ENCODE measurements at regions not wholly inside any gene's neighbourhood (a gene's known extent, or its start where the extent isn't known, plus 50 kb on each side); places are given as distances from the start of the nearest gene placed in this dataset.

- CTCF ChIA-PET, result no interaction called here
- no TSS peak for BruUV-seq (replicated peaks)
- FAIRE-seq, result no peak
These were observed 541.2 kb downstream of the CDH10 start for GRCh38 chr5:24103451-24104023.

More at GRCh38 chr5:24103451-24104023, 541.2 kb downstream of the CDH10 start:
- H2AFZ ChIP-seq (ENCODE audit: control insufficient read depth, low read depth, low read length), result no peak overlapping the region
- RAD21 ChIA-PET (ENCODE audit: unreplicated experiment), result no interaction called here
- WGBS (ENCODE audit: insufficient coverage, insufficient replicate concordance, low lambda C conversion rate, missing lambda C conversion rate), result 0% methylated on average over 3 of the region's 3 CpGs
- in situ Hi-C loops (cut with MboI) (no loop called here), intact Hi-C loops (cut with micrococcal nuclease; ENCODE audit: unreplicated experiment) (no loop called here)
- no peaks in the 10 kb centered on the region for H4K20me1 ChIP-seq (ENCODE audit: control insufficient read depth, insufficient read depth)
- H3K79me2 ChIP-seq (ENCODE audit: control insufficient read depth, insufficient read depth, low read length), result no peaks in the 10 kb centered on the region
- no peaks in the 10 kb centered on the region for H3K27me3 ChIP-seq (replicated peaks in 1 of 2; ENCODE audit: control insufficient read depth in 2 of 2, insufficient read depth in 2 of 2, low read length in 1 of 2)
- H3K27ac ChIP-seq (ENCODE audit: control insufficient read depth, insufficient read depth), result no peak overlapping the region
- SMC1A ChIA-PET (ENCODE audit: uncharacterized antibody, unreplicated experiment), result interaction anchor here (0.9 kb wide), 1 partner anchor 10 kb away, joined by 3 read pairs; no protein-coding TSS in a partner anchor
- no peaks in the 10 kb centered on the region for H3K36me3 ChIP-seq (ENCODE audit: control insufficient read depth in 2 of 2, insufficient read depth in 2 of 2, low read length in 1 of 2)
- no peaks in the 10 kb centered on the region for H3K4me1 ChIP-seq (ENCODE audit: control insufficient read depth, insufficient read depth, low read length)
- no peaks in the 10 kb centered on the region for H3K9me3 ChIP-seq (replicated peaks; ENCODE audit: control insufficient read depth, insufficient read depth, low read length)
- H3K9ac ChIP-seq (ENCODE audit: control insufficient read depth, insufficient read depth, low read length), result no peak overlapping the region
- DNase-seq (ENCODE audit: low read depth, low spot score) (no peak), ATAC-seq (no peak)
- TF ChIP-seq RELB (IDR thresholded peaks at IDR 0.05; ENCODE audit: low read depth), result no peak
- TF ChIP-seq SMARCA5 (IDR thresholded peaks at IDR 0.05), result no peak
- no peak for TF ChIP-seq STAT1 (conservative IDR thresholded peaks at IDR 0.05)
- no peak for TF ChIP-seq EED (IDR thresholded peaks at IDR 0.05; ENCODE audit: low read depth)
- no peak for TF ChIP-seq RBBP5 (conservative IDR thresholded peaks at IDR 0.05)
- H3K4me2 ChIP-seq (ENCODE audit: control insufficient read depth, insufficient read depth), result no peak overlapping the region
- POLR2A ChIA-PET, result no interaction called here
- H3K4me3 ChIP-seq, result no peak overlapping the region

Measured in GM12878 (cell line).